ENCODE measurements at regions not wholly inside any gene's neighbourhood (a gene's known extent, or its start where the extent isn't known, plus 50 kb on each side); places are given as distances from the start of the nearest gene placed in this dataset.
"Not testable (repeated sequence)": the region's sequence is repeated elsewhere in the genome, so short reads cannot be mapped to it uniquely, and the experiment has no call there.

- DNase-seq = no peak
These were observed 1343.6 kb upstream of the CITED2 start for GRCh38 chr6:140718021-140718420.

DNA sequence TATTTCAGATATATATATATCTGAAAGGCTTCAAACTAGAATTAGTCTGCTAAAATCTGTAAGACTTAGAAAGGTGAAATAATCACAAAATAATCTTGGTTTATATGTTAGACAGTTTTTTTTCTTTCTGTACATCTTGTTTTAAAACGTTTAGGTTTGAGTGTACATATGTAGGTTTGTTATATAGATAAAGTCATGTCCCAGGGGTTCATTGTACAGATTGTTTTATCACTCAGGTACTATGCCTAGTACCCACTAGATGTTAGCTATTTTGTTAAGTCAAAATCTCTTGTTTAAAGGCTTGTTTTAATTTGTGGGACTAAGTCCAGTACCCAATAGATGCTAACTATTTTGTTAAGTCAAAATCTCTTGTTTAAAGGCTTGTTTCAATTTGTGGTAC is 1339.0 kb upstream of the CITED2 start:
- DNase-seq = no peak

GRCh38 chr6:140711019-140711613 is 1336.7 kb upstream of the CITED2 start:
- DNase-seq = no peak

GRCh38 chr6:140708441-140708840 is 1334.0 kb upstream of the CITED2 start:
- no peak for DNase-seq

DNA sequence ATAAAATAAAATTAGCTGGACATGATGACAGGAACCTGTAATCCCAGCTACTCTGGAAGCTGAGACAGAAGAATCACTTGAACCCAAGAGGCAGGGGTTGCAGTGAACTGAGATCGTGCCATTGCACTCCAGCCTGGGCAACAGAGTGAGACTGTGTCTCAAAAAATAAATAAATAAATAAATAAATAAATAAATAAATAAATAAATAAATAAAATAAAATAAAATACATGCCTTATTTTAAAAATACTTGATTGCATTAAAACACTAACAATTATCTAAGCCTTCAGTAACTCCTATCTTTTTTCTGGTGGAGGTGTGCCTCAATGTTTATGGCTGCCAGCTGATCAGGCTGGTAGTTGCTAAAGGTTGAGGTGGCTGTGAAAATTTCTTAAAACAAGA is 1329.6 kb upstream of the CITED2 start:
- DNase-seq = not testable (repeated sequence)

DNA sequence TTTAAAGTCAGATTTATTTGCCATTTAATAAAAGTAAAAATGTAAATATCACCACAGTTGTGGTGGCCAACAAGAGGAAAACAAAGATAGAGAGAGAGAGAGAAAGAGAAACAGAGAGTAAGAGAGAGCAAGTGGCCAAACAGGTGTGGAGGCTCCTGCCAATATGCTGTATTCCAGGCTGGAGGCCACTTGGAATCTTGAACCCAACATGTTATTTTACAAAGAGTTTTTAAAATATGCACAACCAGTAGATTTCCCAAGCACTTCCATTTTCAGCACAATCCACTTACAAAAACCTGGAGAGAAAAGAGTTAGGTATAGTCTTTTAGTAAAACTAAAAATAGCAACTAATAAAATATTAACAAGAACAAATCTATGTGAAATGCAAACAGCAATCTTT is 1323.1 kb upstream of the CITED2 start:
- DNase-seq = no peak

DNA sequence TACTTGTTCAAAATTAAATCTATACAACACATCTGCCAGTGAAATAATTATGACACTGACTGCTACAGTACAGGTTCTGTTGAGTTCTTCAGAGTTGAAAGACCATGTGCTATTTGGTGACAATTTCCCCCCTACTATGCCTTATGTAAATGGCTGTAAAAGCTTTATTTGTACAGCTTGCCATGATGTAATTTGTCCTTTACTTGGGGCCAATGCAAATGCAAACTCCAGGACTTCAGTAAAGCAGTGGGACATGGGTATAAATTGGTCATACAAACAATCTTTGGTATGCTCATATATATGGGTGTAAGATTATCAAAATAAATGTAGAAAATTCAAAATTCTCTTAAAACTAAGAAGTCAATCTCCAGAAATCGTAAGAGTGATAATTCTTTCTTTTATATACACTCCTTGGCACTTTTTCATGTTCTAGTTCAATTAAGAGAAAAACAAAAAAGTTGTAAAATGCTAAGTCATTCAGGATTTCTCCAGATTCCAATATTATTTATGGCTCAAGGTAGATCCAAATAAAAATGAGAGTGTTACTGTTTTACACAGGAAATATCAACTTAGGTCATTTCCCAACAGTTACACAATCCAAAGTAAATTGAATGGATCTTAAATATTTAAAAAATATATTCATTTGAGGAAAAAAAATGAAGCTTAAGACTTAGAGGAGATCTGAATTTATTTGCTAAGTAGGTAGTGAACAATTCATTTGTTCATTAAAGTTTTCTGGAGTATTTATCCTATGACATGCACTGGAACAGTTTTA is 1310.5 kb upstream of the CITED2 start:
- no peak for DNase-seq

DNA sequence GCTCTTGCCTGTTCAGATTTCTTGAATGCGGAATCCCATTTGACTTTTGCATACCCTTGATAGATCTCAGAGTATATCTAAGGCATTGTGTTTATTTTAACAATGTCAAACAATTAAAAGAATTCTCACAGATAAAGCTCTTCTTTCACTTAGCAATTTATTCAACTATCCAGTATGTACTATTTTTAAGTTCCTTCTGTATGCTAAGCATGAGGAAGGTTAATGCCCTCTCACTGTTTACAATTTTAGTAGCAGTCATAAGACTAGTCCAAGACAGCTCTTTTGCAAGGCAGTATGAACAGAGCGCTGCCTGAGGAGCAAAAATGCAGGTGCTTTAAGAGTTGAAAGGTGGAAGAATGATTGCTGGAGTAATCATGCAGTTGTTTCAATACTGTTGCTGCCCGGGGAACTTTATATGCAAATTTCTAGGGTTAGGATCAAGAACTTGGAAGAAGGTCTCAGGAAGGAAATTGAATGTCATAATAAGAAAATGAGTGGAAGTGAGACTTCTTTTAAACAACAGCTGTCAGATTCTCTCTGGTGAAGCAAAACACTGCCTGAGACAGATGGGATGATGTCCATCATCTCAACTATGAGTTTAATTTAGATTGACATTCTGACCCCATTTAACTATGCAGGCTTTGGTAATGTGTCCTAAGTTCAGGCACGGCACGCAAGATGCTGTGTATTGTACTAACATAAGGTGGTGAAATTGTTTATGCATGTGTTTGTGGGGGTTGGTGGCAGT is 1303.5 kb upstream of the CITED2 start:
- DNase-seq = no peak

GRCh38 chr6:140671926-140672325 is 1297.5 kb upstream of the CITED2 start:
- peak; percentile 17 for DNase-seq

- no peak for DNase-seq
These were observed 1295.6 kb upstream of the CITED2 start for GRCh38 chr6:140670021-140670420.

- no peak for DNase-seq
These were observed 1294.9 kb upstream of the CITED2 start for GRCh38 chr6:140669321-140669720.

- DNase-seq = no peak
These were observed 1289.3 kb upstream of the CITED2 start for GRCh38 chr6:140663772-140664171.

DNA sequence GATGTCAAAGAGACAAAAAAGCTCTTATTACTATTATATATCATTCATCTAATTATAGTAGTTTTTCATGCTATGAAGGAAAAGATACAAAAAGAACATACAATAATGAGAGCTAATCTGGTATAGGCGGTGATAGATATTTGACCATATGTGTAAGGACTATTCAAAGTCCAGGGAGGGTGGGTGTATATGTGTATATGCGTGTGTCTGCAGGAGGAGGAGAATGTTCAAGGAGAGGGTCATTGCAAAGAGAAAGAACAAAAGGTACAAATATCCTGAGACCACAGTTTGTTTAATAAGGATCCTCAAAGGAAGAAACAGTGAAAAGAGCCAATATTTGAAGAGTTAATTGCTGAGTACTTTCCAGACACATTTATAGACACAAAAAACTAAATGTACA is 1288.6 kb upstream of the CITED2 start:
- DNase-seq = no peak

- DNase-seq = no peak
These were observed 1287.2 kb upstream of the CITED2 start for GRCh38 chr6:140661691-140662090.

GRCh38 chr6:140660295-140660694 is 1285.8 kb upstream of the CITED2 start:
- DNase-seq = no peak

DNA sequence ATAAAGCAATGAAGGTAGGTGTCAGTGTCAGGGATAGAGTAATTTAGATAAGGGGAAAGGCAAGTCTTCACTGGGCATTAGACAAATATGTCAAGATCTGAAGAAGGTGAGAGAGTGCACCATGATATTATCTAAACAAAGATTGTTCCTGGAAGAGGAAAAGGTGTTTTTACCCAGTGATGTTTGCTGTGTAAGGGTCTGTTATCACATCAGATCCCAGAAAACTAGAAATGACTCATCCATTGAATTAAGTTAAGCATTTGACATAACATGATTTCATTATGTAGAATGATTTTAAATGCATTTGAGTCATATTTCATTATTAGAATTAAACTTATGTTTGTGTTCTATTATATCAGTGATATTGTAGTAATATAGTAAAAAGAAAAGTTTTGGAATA is 1279.5 kb upstream of the CITED2 start:
- DNase-seq = no peak

DNA sequence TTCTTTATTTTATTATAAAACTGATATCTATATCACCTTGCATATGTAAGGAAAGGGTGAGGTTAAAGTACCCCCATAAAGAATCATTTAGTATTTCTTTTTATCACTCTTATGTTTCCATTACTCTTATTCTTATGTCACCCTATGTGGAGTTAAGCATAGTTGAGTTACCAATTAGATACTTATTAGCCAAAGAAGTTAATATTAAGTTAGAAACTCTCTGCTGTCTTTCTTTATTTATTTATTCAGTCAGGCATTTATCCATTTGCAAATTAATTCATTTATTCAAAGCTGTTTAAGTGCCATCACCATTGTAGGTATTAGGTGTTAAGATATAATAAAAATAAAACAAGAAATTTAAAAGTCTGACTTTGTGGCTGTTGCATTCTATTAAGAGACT is 1279.1 kb upstream of the CITED2 start:
- no peak for DNase-seq

DNA sequence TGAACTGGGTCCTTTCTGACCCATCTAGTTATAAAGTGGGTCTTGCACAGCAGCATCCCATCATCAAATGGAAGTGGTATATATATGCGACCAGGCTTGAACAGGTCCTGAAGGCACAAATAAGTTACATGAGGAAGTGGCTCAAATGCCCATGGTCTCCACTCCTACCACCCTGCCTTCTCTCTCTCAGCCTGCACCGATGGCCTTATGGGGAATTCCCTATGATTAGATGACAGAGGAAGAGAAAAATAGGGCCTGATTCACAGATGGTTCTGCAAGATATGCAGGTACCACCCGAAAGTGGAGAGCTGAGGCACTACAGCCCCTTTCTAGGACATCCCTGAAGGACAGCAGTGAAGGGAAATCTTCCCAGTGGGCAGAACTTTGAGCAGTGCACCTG is 1275.1 kb upstream of the CITED2 start:
- not testable (repeated sequence) for DNase-seq

GRCh38 chr6:140647322-140647721 is 1272.9 kb upstream of the CITED2 start:
- DNase-seq = not testable (repeated sequence)

GRCh38 chr6:140644017-140644416 is 1269.6 kb upstream of the CITED2 start:
- no peak for DNase-seq

GRCh38 chr6:140641412-140641811 is 1267.0 kb upstream of the CITED2 start:
- no peak for DNase-seq

DNA sequence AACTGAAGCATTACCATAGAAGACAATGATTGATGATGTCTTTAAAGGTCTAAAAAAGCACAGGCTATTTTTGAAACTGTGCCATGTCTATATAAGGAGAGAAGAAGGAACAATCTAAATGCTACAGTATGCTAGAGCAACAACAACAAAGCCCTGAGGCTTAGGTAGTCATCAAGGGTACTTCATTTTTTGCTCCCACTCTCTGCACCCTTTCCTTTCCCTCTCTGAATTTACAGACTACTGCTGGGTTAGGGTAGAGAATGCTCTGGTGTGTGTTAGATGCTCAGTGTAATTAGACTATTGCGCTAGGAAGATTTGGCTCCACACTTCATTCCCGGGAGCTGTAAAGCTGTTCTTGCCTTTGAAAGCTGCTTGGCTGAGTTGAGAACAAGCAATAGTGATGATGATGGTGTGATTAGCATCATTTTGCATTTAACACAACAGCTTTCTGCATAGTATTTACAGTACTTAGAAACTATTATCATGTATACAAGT is 1262.5 kb upstream of the CITED2 start:
- DNase-seq = no peak

- DNase-seq = no peak
These were observed 1261.9 kb upstream of the CITED2 start for GRCh38 chr6:140636271-140636907.
